GM10266 (cell line): ENCODE measurements at regions not wholly inside any gene's neighbourhood (a gene's known extent, or its start where the extent isn't known, plus 50 kb on each side); places are given as distances from the start of the nearest gene placed in this dataset.
A peak's percentile ranks its signal among the peaks of the same experiment; 100 is the strongest.

ENCODE experiments used
- DNase-seq: peaks from one replicate; pipeline ENCODE4 v3.0.0; 2012; ENCODE audit errors: extremely low spot score
- TF ChIP-seq, protein P1 (sequence below): IDR thresholded peaks from 2 replicates; pipeline ENCODE4 v1.5.1; 2012; ENCODE audit warnings: mild to moderate bottlenecking, low read depth; ENCODE audit not compliant: control insufficient read depth, insufficient read depth; ENCODE audit errors: missing control alignments

DNA sequence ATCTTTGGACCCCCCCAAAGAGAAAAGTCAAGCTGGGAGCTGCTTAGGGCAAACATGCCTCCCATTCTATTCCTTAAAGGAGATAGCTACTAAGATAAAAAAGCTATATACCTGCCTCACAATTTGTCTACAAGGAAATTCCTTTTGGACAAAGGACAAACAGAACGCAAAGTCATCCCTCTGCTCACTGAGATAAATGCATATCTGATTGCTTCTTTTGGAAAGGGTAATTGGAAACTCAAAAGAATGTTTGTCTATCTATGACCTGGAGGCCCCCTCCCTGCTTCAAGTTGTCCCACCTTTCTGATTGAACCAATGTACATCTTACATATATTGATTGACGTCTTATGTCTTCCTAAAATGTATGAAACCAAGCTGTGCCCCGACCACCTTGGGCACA, 80.9 kb upstream of the FUT8 start:
- TF ChIP-seq, protein P1, sequence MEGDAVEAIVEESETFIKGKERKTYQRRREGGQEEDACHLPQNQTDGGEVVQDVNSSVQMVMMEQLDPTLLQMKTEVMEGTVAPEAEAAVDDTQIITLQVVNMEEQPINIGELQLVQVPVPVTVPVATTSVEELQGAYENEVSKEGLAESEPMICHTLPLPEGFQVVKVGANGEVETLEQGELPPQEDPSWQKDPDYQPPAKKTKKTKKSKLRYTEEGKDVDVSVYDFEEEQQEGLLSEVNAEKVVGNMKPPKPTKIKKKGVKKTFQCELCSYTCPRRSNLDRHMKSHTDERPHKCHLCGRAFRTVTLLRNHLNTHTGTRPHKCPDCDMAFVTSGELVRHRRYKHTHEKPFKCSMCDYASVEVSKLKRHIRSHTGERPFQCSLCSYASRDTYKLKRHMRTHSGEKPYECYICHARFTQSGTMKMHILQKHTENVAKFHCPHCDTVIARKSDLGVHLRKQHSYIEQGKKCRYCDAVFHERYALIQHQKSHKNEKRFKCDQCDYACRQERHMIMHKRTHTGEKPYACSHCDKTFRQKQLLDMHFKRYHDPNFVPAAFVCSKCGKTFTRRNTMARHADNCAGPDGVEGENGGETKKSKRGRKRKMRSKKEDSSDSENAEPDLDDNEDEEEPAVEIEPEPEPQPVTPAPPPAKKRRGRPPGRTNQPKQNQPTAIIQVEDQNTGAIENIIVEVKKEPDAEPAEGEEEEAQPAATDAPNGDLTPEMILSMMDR, result no peak
- DNase-seq, result no peak

DNA sequence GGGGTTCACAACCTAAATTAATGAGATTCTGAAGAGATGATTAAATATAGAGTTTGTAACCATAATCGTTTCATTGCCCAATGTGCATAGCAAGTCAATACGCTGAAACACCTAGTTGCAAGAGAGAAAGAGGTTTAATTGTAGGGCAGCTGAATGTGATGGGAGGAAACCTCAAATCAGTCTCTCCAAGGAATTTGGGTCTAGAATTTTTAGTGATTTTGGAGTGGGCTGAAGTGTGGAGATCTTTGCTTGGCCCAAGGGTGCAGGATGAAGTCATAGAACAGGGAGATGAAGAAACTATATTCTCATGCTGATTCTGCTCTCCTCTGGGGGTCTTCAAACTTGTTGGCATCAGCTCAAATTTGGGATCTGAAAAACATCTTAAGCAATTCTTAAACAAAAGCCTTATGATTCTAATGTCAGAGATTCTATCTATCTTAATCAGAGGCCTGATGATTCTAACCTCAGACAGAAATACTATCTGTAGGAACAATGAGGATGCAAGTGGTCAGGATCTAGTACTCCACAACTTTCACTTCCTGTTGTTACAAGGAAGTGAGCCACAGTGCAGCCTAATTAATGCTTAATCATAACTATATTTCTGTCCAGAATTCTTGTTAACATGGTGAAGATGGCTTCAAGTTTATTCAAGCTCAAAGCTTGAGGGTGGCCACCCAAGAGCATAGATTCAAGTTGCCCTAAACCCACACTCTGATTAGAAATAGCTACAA, 80.2 kb upstream of the FUT8 start:
- TF ChIP-seq, protein P1, result no peak
- DNase-seq, result no peak

DNA sequence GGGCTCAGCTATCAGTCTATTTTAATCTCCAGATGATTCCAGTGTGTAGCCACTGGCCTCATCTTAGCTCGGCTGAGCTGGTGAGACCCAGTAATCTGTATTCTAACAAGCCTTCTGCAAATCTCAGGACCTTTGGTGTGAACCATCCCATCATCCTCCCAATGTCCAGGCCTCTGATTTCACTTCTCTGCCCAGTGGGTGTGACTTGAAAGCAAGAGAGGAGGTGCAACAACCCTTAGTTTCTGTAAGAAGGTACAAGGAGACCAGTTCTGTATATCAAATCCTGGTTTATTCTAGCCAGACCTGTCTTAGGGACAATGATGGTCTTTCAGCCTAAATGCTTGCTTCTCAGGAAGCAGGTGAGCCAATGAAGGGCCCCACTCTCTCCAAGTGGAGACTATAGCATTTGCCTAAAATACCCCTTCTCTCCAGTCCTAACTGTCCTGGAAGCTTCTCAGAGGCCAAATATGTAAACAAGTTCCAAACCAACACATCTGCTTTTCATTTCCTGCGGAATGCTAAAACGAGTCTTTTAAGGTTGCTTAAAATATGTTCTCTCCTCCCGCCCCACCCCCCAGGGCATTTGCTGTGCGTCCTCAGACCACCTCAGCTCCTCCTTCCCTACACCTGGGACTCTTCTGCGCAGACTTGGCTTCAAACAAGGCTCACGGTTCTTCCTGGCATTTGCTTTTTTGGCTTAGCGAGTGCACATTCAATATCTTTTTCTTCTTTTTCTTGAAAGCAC, 78.4 kb upstream of the FUT8 start:
- DNase-seq, result no peak
- TF ChIP-seq, protein P1, result no peak

DNA sequence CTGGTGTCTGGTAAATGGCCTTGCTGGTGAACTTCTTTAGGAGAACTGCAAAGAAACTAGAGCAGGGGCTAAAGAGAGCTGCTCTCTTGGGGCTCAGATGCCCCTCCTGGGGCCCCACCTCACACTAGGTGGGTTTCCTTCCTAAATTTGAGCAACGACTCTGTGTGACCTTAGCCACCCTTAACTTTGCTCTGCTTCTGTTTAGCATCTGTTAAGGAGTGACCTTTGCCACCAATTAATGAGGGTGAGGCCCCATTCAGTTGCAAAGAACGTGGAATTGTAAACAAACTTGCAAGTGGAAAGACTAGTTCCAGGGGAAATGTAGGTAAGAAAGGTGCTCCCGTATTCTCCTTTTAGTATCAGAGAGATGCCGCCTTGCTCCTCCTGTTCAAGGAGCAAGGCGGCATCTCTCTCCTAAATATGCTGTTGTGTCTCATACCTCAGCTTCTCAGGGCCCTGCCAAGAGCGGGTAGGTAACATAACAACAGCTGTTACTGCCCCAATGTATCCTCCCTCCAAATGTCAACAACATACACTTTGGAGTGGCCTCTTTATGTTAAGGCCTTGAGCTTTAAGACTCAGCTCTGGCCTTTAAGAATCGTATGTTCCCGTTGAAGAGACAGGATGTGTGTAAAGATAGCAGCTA, 77.6 kb upstream of the FUT8 start:
- TF ChIP-seq, protein P1, result no peak
- no peak for DNase-seq

DNA sequence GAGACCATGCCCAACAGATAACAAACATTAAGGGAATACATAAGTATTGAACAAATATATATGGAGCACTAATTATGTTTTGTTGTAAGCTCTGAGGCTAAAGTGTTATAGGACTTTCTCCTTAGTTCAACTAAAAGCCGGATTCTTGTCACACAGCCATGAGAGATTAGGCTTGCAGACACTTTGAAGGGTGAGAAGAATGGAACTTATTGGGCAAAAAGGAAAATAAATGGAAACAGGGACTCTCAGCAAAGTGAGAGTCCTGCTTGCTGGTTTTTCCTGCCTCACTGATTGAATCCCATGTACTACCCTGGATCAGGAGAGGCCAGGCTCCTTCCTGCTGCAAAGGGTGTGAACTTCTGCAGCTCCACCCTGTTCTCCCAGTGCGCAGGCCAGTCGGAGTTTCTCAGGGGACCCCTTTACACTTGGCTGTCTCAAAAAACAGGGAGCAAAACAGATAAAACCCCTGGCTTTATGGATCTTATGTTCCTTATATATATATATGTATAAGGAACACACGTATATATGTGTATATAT, 77.1 kb upstream of the FUT8 start:
- TF ChIP-seq, protein P1, result no peak

DNA sequence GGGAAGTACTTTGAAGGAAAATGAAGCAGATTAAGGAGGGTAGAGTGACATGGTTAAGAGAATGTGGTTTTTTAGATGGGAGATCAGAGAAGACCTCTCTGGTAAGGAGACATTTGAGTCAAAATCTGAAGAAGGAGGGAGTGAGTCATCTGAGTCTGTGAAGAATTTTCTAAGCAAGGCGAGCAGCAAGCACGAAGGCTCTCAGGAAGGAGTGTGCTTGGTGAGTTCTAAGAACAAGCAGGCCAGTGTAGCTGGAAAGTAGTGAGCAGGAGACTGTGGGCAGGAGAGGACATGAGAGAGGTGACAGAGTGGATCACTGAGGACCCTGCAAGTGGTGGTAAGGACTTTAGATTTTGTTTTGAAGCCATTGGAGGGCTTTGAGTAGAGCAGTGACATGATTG, 76.3 kb upstream of the FUT8 start:
- TF ChIP-seq, protein P1, result no peak
- peak; percentile 34 for DNase-seq

More for the DNA sequence above, 77.1 kb upstream of the FUT8 start:
- no peak for DNase-seq
